C4-2B (cell line): ENCODE measurements at regions not wholly inside any gene's neighbourhood (a gene's known extent, or its start where the extent isn't known, plus 50 kb on each side); places are given as distances from the start of the nearest gene placed in this dataset.

ENCODE experiments used
- CTCF ChIP-seq: fragments of 450-650 bp; conservative IDR thresholded peaks from 2 replicates; pipeline ENCODE4 v1.5.1; 2017; ENCODE audit warnings: mild to moderate bottlenecking
- ZFX ChIP-seq: fragments of 450-650 bp; IDR thresholded peaks from 2 replicates; pipeline ENCODE4 v1.6.1; 2017

GRCh38 chr2:74741629-74742028 is 87.6 kb downstream of the SEMA4F start:
- no peak for TF ChIP-seq CTCF
- no peak for TF ChIP-seq ZFX
